Keratinocyte (primary cell): ENCODE measurements at regions not wholly inside any gene's neighbourhood (a gene's known extent, or its start where the extent isn't known, plus 50 kb on each side); places are given as distances from the start of the nearest gene placed in this dataset.

ENCODE experiments used
- DNase-seq: peaks from one replicate; pipeline ENCODE4 v3.0.0-alpha.2; 2011; ENCODE audit warnings: low read depth, missing footprints, low spot score
- FAIRE-seq: peaks from 2 replicates; lab custom pipeline; 2011; peaks lifted over from hg19 to GRCh38; lab: Jason Lieb, UNC
- H2AFZ ChIP-seq: 2 replicates; pipeline ENCODE4 v1.6.0; 2012; ENCODE audit warnings: low read length, control low read depth, inconsistent platforms; ENCODE audit not compliant: control insufficient read depth
- H3K27ac ChIP-seq: 2 replicates; pipeline ENCODE4 v1.5.1; 2011; ENCODE audit warnings: low read length; ENCODE audit not compliant: control insufficient read depth, insufficient read depth
- H3K27me3 ChIP-seq: 3 replicates; pipeline ENCODE4 v1.6.0; 2011; ENCODE audit warnings: low read length; ENCODE audit not compliant: control insufficient read depth, insufficient read depth; ENCODE audit errors: extremely low read depth
- H3K36me3 ChIP-seq, 2 experiments: 2 replicates in 1 of 2; 3 replicates in 1 of 2; pipeline ENCODE4 v1.5.1; 2011; ENCODE audit warnings: low read length in 2 of 2, mild to moderate bottlenecking in 1 of 2; ENCODE audit not compliant: control insufficient read depth in 2 of 2, insufficient read depth in 2 of 2; ENCODE audit errors: extremely low read depth in 1 of 2
- H3K4me1 ChIP-seq: 3 replicates; pipeline ENCODE4 v1.5.1; 2011; ENCODE audit warnings: low read length; ENCODE audit not compliant: control insufficient read depth, insufficient read depth; ENCODE audit errors: extremely low read depth
- H3K4me2 ChIP-seq: 3 replicates; pipeline ENCODE4 v1.6.0; 2011; ENCODE audit warnings: low read depth, low read length; ENCODE audit not compliant: control insufficient read depth, insufficient read depth; ENCODE audit errors: extremely low read depth
- H3K4me3 ChIP-seq, 3 experiments: fragments of 200-600 bp in 1 of 3; sonication (generic) in 1 of 3; 2 replicates in 2 of 3; 3 replicates in 1 of 3; pipeline ENCODE4 v1.5.1; 2011 to 2016; ENCODE audit warnings: low read length in 3 of 3, mild to moderate bottlenecking in 3 of 3, control low read depth in 2 of 3, inconsistent platforms in 1 of 3, low read depth in 1 of 3, mixed read lengths in 1 of 3, mixed run types in 1 of 3, moderate library complexity in 1 of 3; ENCODE audit not compliant: control insufficient read depth in 2 of 3, insufficient read depth in 2 of 3; ENCODE audit errors: extremely low read depth in 1 of 3
- H3K79me2 ChIP-seq: 2 replicates; pipeline ENCODE4 v1.6.0; 2012; ENCODE audit warnings: low read length; ENCODE audit not compliant: control insufficient read depth, insufficient read depth
- H3K9ac ChIP-seq: 3 replicates; pipeline ENCODE4 v1.6.0; 2011; ENCODE audit warnings: low read length; ENCODE audit not compliant: control insufficient read depth, insufficient read depth; ENCODE audit errors: extremely low read depth
- H3K9me1 ChIP-seq: 3 replicates; pipeline ENCODE4 v1.6.0; 2011; ENCODE audit warnings: low read length; ENCODE audit not compliant: control insufficient read depth, insufficient read depth; ENCODE audit errors: extremely low read depth
- H3K9me3 ChIP-seq: 2 replicates; pipeline ENCODE4 v1.5.1; 2012; ENCODE audit warnings: low read depth, low read length; ENCODE audit not compliant: control insufficient read depth
- H4K20me1 ChIP-seq: 3 replicates; pipeline ENCODE4 v1.6.0; 2011; ENCODE audit warnings: low read length; ENCODE audit not compliant: control insufficient read depth, insufficient read depth; ENCODE audit errors: extremely low read depth
- CTCF ChIP-seq, 3 experiments: IDR thresholded peaks in 1 of 3; conservative IDR thresholded peaks in 1 of 3; optimal IDR thresholded peaks in 1 of 3; 2 replicates in 2 of 3; 3 replicates in 1 of 3; pipeline versions ENCODE3 to v1.5.1; 2011; ENCODE audit warnings: low read length in 3 of 3, mild to moderate bottlenecking in 3 of 3, moderate library complexity in 2 of 3, control low read depth in 1 of 3, inconsistent platforms in 1 of 3; ENCODE audit not compliant: insufficient read depth in 2 of 3; ENCODE audit errors: extremely low read depth in 1 of 3
- dilution Hi-C: fragments of 300-500 bp; cut with MboI; formaldehyde crosslinking; loops from one replicate; pipeline ENCODE4 v1.7.0; 2020; ENCODE audit warnings: low sequenced_read_pairs; ENCODE audit not compliant: extremely low pct_ligation_motif_present

GRCh38 chr20:56909918-56910714 lies 281.0 kb downstream of the TFAP2C start:
- Histone ChIP-seq H3K9me1 (no peaks in the 10 kb centered on the region), H3K4me1 (no peaks in the 10 kb centered on the region), H3K4me3 (no peak overlapping the region), H4K20me1 (no peaks in the 10 kb centered on the region), H3K9me3 (no peaks in the 10 kb centered on the region), H3K9ac (no peak overlapping the region), H3K27me3 (no peaks in the 10 kb centered on the region), H3K27ac (no peak overlapping the region), H3K4me2 (no peak overlapping the region), H3K79me2 (no peaks in the 10 kb centered on the region), H3K36me3 (no peaks in the 10 kb centered on the region), H2AFZ (no peak overlapping the region)
- no peak for FAIRE-seq
- no peak for DNase-seq
- dilution Hi-C loops = no loop called here
- TF ChIP-seq CTCF (optimal IDR thresholded peaks at IDR 0.05 in 1 of 3, IDR thresholded peaks at IDR 0.05 in 1 of 3, conservative IDR thresholded peaks at IDR 0.05 in 1 of 3; ENCODE audit: extremely low read depth in 1 of 3, insufficient read depth in 2 of 3, low read length in 3 of 3) = no peak

- no peak for TF ChIP-seq CTCF (optimal IDR thresholded peaks at IDR 0.05 in 1 of 3, IDR thresholded peaks at IDR 0.05 in 1 of 3, conservative IDR thresholded peaks at IDR 0.05 in 1 of 3; ENCODE audit: extremely low read depth in 1 of 3, insufficient read depth in 2 of 3, low read length in 3 of 3)
Observed at GRCh38 chr20:56911946-56912345, 282.8 kb downstream of the TFAP2C start.

More at GRCh38 chr20:56911946-56912345, 282.8 kb downstream of the TFAP2C start:
- no peaks in the 10 kb centered on the region for H3K4me1 ChIP-seq
- H3K79me2 ChIP-seq = no peaks in the 10 kb centered on the region
- DNase-seq (no peak), FAIRE-seq (no peak)
- H3K9ac ChIP-seq = no peak overlapping the region
- dilution Hi-C loops = no loop called here
- no peaks in the 10 kb centered on the region for H3K9me3 ChIP-seq
- H3K36me3 ChIP-seq = no peaks in the 10 kb centered on the region
- no peaks in the 10 kb centered on the region for H3K9me1 ChIP-seq
- H4K20me1 ChIP-seq = no peaks in the 10 kb centered on the region
- H3K4me2 ChIP-seq = no peak overlapping the region
- no peak overlapping the region for H3K27ac ChIP-seq
- no peak overlapping the region for H3K4me3 ChIP-seq
- H2AFZ ChIP-seq = no peak overlapping the region
- no peaks in the 10 kb centered on the region for H3K27me3 ChIP-seq
